ENCODE measurements at regions not wholly inside any gene's neighbourhood (a gene's known extent, or its start where the extent isn't known, plus 50 kb on each side); places are given as distances from the start of the nearest gene placed in this dataset.

DNA sequence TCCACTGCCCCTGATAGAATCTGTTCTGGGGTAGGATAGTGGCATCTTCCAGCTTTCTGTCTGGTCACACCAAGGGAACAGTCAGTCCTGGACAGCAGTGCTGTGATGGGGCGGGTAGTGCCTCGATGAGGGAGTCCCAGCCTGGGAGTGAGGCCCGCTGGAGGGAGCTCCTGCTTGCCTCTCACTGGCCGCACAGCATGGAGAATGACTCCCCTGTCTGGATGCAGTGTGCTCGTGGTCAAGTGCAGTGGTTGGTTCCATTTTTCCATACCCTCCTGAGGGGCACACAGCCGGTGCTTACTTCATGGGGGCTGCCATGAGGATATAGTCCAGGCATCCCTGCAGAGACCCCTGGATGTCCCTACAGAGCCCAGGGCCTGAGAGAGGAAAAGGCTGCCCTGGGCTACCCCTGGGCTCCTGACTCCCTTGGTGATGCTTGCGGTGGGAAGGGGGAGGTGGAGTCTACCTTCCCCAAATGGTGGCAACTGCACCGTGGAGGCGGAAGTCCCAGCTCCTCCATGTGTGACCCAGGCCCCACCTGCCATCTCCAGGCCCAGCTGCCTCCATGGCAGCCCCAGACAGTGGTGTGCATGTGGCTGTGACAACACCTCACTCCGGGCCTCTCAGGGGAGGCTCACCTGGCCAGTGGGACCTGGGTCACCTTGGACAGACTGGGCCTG lies 212.5 kb downstream of the GLI2 start:
- DNase-seq (ENCODE audit: low spot score), result no peak
- no peak overlapping the region for H3K4me3 ChIP-seq
- H4K20me1 ChIP-seq (ENCODE audit: insufficient read depth, poor library complexity, severe bottlenecking), result no peaks in the 10 kb centered on the region
- no peaks in the 10 kb centered on the region for H3K36me3 ChIP-seq (replicated peaks; ENCODE audit: insufficient read depth, low read depth)
- H3K9me2 ChIP-seq (replicated peaks; ENCODE audit: insufficient read depth), result no peaks in the 10 kb centered on the region
- 96% methylated on average over 10 of the region's 10 CpGs for WGBS (ENCODE audit: low lambda C conversion rate, missing lambda C conversion rate)
- no peak overlapping the region for H3K27ac ChIP-seq
- H3K27me3 ChIP-seq, result no peaks in the 10 kb centered on the region
- no peak overlapping the region for H2AFZ ChIP-seq
- H3K9me3 ChIP-seq (ENCODE audit: low read depth), result no peaks in the 10 kb centered on the region
- TF ChIP-seq EZH2phosphoT487 (IDR thresholded peaks at IDR 0.05; ENCODE audit: low read depth, severe bottlenecking, unreplicated experiment) (no peak), EZH2 (IDR thresholded peaks at IDR 0.05; ENCODE audit: borderline replicate concordance) (no peak)
- TF ChIP-seq, protein P1, sequence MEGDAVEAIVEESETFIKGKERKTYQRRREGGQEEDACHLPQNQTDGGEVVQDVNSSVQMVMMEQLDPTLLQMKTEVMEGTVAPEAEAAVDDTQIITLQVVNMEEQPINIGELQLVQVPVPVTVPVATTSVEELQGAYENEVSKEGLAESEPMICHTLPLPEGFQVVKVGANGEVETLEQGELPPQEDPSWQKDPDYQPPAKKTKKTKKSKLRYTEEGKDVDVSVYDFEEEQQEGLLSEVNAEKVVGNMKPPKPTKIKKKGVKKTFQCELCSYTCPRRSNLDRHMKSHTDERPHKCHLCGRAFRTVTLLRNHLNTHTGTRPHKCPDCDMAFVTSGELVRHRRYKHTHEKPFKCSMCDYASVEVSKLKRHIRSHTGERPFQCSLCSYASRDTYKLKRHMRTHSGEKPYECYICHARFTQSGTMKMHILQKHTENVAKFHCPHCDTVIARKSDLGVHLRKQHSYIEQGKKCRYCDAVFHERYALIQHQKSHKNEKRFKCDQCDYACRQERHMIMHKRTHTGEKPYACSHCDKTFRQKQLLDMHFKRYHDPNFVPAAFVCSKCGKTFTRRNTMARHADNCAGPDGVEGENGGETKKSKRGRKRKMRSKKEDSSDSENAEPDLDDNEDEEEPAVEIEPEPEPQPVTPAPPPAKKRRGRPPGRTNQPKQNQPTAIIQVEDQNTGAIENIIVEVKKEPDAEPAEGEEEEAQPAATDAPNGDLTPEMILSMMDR (IDR thresholded peaks at IDR 0.05; ENCODE audit: poor library complexity), result no peak
- no peaks in the 10 kb centered on the region for H3K79me2 ChIP-seq
- H3K4me2 ChIP-seq, result no peak overlapping the region
- H3K4me1 ChIP-seq (ENCODE audit: insufficient read depth), result no peaks in the 10 kb centered on the region

GRCh38 chr2:120948662-120949011 lies 213.0 kb downstream of the GLI2 start:
- Histone ChIP-seq H2AFZ (no peak overlapping the region), H3K4me3 (no peak overlapping the region), H3K9me2 (replicated peaks; ENCODE audit: insufficient read depth) (no peaks in the 10 kb centered on the region), H3K27ac (no peak overlapping the region), H3K27me3 (no peaks in the 10 kb centered on the region), H3K9me3 (ENCODE audit: low read depth) (no peaks in the 10 kb centered on the region), H3K79me2 (no peaks in the 10 kb centered on the region), H3K4me2 (no peak overlapping the region), H4K20me1 (ENCODE audit: insufficient read depth, poor library complexity, severe bottlenecking) (no peaks in the 10 kb centered on the region), H3K4me1 (ENCODE audit: insufficient read depth) (no peaks in the 10 kb centered on the region), H3K36me3 (replicated peaks; ENCODE audit: insufficient read depth, low read depth) (no peaks in the 10 kb centered on the region)
- TF ChIP-seq, protein P1 (IDR thresholded peaks at IDR 0.05; ENCODE audit: poor library complexity), result no peak
- TF ChIP-seq EZH2 (IDR thresholded peaks at IDR 0.05; ENCODE audit: borderline replicate concordance) (no peak), EZH2phosphoT487 (IDR thresholded peaks at IDR 0.05; ENCODE audit: low read depth, severe bottlenecking, unreplicated experiment) (no peak)
- WGBS (ENCODE audit: low lambda C conversion rate, missing lambda C conversion rate), result 92% methylated on average over 8 of the region's 8 CpGs
- no peak for DNase-seq (ENCODE audit: low spot score)

- 92% methylated on average over 12 of the region's 12 CpGs for WGBS (ENCODE audit: low lambda C conversion rate, missing lambda C conversion rate)
- Histone ChIP-seq H3K27ac (no peak overlapping the region), H3K4me2 (no peak overlapping the region), H3K4me1 (ENCODE audit: insufficient read depth) (no peaks in the 10 kb centered on the region), H3K27me3 (no peaks in the 10 kb centered on the region), H3K36me3 (replicated peaks; ENCODE audit: insufficient read depth, low read depth) (no peaks in the 10 kb centered on the region), H3K4me3 (no peak overlapping the region), H4K20me1 (ENCODE audit: insufficient read depth, poor library complexity, severe bottlenecking) (no peaks in the 10 kb centered on the region), H3K9me2 (replicated peaks; ENCODE audit: insufficient read depth) (no peaks in the 10 kb centered on the region), H3K79me2 (no peaks in the 10 kb centered on the region), H3K9me3 (ENCODE audit: low read depth) (no peaks in the 10 kb centered on the region), H2AFZ (no peak overlapping the region)
- DNase-seq (ENCODE audit: low spot score), result no peak
- TF ChIP-seq EZH2 (IDR thresholded peaks at IDR 0.05; ENCODE audit: borderline replicate concordance), result no peak
- TF ChIP-seq EZH2phosphoT487 (IDR thresholded peaks at IDR 0.05; ENCODE audit: low read depth, severe bottlenecking, unreplicated experiment), result no peak
- TF ChIP-seq, protein P1 (IDR thresholded peaks at IDR 0.05; ENCODE audit: poor library complexity), result peak; percentile 27
Observed at GRCh38 chr2:120949027-120949956, 213.6 kb downstream of the GLI2 start.
